Neural cell (in vitro differentiated cells): ENCODE measurements at regions not wholly inside any gene's neighbourhood (a gene's known extent, or its start where the extent isn't known, plus 50 kb on each side); places are given as distances from the start of the nearest gene placed in this dataset.

Experiments used
- H2AFZ ChIP-seq: fragments of 200-600, 300-800 bp; sonication (generic), shearing (Covaris generic); 2 replicates; pipeline ENCODE4 v1.6.0; 2014; ENCODE audit warnings: low read depth, mild to moderate bottlenecking, antibody characterized with exemption, low read length, moderate library complexity
- H3F3A ChIP-seq: fragments of 200-600 bp; shearing (Covaris generic); 2 replicates; pipeline ENCODE4 v1.6.1; 2016; ENCODE audit warnings: mild to moderate bottlenecking, moderate library complexity, mixed read lengths, antibody characterized with exemption, low read length; ENCODE audit not compliant: insufficient read depth, poor library complexity, severe bottlenecking
- H3K27ac ChIP-seq: fragments of 200-600, 300-800 bp; sonication (generic), shearing (Covaris generic); 2 replicates; pipeline ENCODE4 v1.5.1; 2014; ENCODE audit warnings: mild to moderate bottlenecking, low read length, moderate library complexity
- H3K27me3 ChIP-seq: fragments of 300-800, 200-600 bp; sonication (generic), shearing (Covaris generic); 2 replicates; pipeline ENCODE4 v1.6.0; 2014; ENCODE audit warnings: mild to moderate bottlenecking, low read depth, low read length, moderate library complexity; ENCODE audit not compliant: insufficient read depth
- H3K36me3 ChIP-seq: fragments of 300-800, 200-600 bp; sonication (generic), shearing (Covaris generic); 2 replicates; pipeline ENCODE4 v1.5.1; 2014; ENCODE audit warnings: mild to moderate bottlenecking, antibody characterized with exemption, low read length, moderate library complexity; ENCODE audit not compliant: insufficient read depth
- H3K4me2 ChIP-seq: fragments of 300-800, 200-600 bp; sonication (generic), shearing (Covaris generic); 2 replicates; pipeline ENCODE4 v1.6.0; 2014; ENCODE audit warnings: mild to moderate bottlenecking, low read length
- H3K4me3 ChIP-seq: fragments of 300-800, 200-600 bp; sonication (generic), shearing (Covaris generic); 2 replicates; pipeline ENCODE4 v1.5.1; 2014; ENCODE audit warnings: mild to moderate bottlenecking, low read length, moderate library complexity
- H3K79me2 ChIP-seq: fragments of 200-600 bp; shearing (Covaris generic); replicated peaks from 2 replicates; pipeline ENCODE4 v1.6.0; 2014; ENCODE audit warnings: mild to moderate bottlenecking, low read length, moderate library complexity; ENCODE audit not compliant: insufficient read depth
- H3K9ac ChIP-seq: fragments of 300-800, 200-600 bp; sonication (generic), shearing (Covaris generic); 2 replicates; pipeline ENCODE4 v1.6.1; 2016; ENCODE audit warnings: mild to moderate bottlenecking, low read length, mixed read lengths
- H3K9me2 ChIP-seq: fragments of 200-600 bp; shearing (Covaris generic); 2 replicates; pipeline ENCODE4 v1.6.1; 2016; ENCODE audit warnings: mild to moderate bottlenecking, low read length, mixed read lengths; ENCODE audit not compliant: insufficient read depth
- H3K9me3 ChIP-seq: fragments of 200-600, 300-800 bp; sonication (generic), shearing (Covaris generic); 2 replicates; pipeline ENCODE4 v1.6.1; 2016; ENCODE audit warnings: mild to moderate bottlenecking, mixed run types, low read length, moderate library complexity, mixed read lengths
- H4K20me1 ChIP-seq: fragments of 200-600 bp; shearing (Covaris generic); 2 replicates; pipeline ENCODE4 v1.6.1; 2016; ENCODE audit warnings: mild to moderate bottlenecking, mixed run types; ENCODE audit not compliant: insufficient read depth
- CTCF ChIP-seq: fragments of 450-650 bp; IDR thresholded peaks from 2 replicates; pipeline ENCODE4 v1.5.1; 2014; ENCODE audit warnings: antibody characterized with exemption, mild to moderate bottlenecking, moderate library complexity; ENCODE audit not compliant: poor library complexity, severe bottlenecking
- EP300 ChIP-seq: fragments of 450-650 bp; conservative IDR thresholded peaks from 2 replicates; pipeline ENCODE4 v1.6.1; 2014; ENCODE audit warnings: antibody characterized with exemption, mild to moderate bottlenecking, moderate library complexity; ENCODE audit not compliant: poor library complexity, severe bottlenecking
- EZH2 ChIP-seq: fragments of 200-600, 300-800 bp; shearing (Covaris generic), sonication (generic); IDR thresholded peaks from 2 replicates; pipeline ENCODE4 v1.6.1; 2014; ENCODE audit warnings: antibody characterized with exemption, low read length, borderline replicate concordance, mild to moderate bottlenecking; ENCODE audit not compliant: insufficient read depth, poor library complexity, severe bottlenecking
- MXI1 ChIP-seq: fragments of 450-650 bp; conservative IDR thresholded peaks from 2 replicates; pipeline ENCODE4 v1.6.1; 2014; ENCODE audit warnings: antibody characterized with exemption, mild to moderate bottlenecking; ENCODE audit not compliant: poor library complexity, severe bottlenecking
- POLR2AphosphoS5 ChIP-seq: IDR thresholded peaks from 2 replicates; pipeline ENCODE4 v1.6.1; 2012
- RAD21 ChIP-seq: fragments of 450-650 bp; conservative IDR thresholded peaks from 2 replicates; pipeline ENCODE4 v1.6.1; 2014; ENCODE audit warnings: antibody characterized with exemption, mild to moderate bottlenecking, moderate library complexity
- REST ChIP-seq: IDR thresholded peaks from 2 replicates; pipeline ENCODE4 v1.6.1; 2012; ENCODE audit warnings: borderline replicate concordance
- SMC3 ChIP-seq: fragments of 450-650 bp; conservative IDR thresholded peaks from 2 replicates; pipeline ENCODE4 v1.6.1; 2014; ENCODE audit warnings: antibody characterized with exemption, mild to moderate bottlenecking, moderate library complexity; ENCODE audit not compliant: poor library complexity
- TAF1 ChIP-seq: IDR thresholded peaks from 2 replicates; pipeline ENCODE4 v1.6.1; 2012; ENCODE audit warnings: low read depth

- H3K36me3 ChIP-seq = no peaks in the 10 kb centered on the region
- H3K27me3 ChIP-seq = no peaks in the 10 kb centered on the region
- H3K4me2 ChIP-seq = no peak overlapping the region
These were observed 61.0 kb upstream of the NFE2L2 start for GRCh38 chr2:177325554-177325953.

GRCh38 chr2:177326005-177326404 is 61.5 kb upstream of the NFE2L2 start:
- no peaks in the 10 kb centered on the region for H3F3A ChIP-seq
- no peaks in the 10 kb centered on the region for H3K9me2 ChIP-seq
- H3K4me2 ChIP-seq = no peak overlapping the region
- no peaks in the 10 kb centered on the region for H3K27me3 ChIP-seq
- no peak overlapping the region for H3K9ac ChIP-seq
- H3K36me3 ChIP-seq = no peaks in the 10 kb centered on the region
- H2AFZ ChIP-seq = no peak overlapping the region
- no peak overlapping the region for H3K4me3 ChIP-seq
- no peaks in the 10 kb centered on the region for H3K9me3 ChIP-seq
- no peaks in the 10 kb centered on the region for H3K79me2 ChIP-seq
- H4K20me1 ChIP-seq = no peaks in the 10 kb centered on the region
- no peak overlapping the region for H3K27ac ChIP-seq
- TF ChIP-seq EZH2 = no peak
- TF ChIP-seq POLR2AphosphoS5 = no peak
- TF ChIP-seq REST = no peak
- no peak for TF ChIP-seq MXI1
- no peak for TF ChIP-seq RAD21
- no peak for TF ChIP-seq EP300

More at GRCh38 chr2:177325554-177325953, 61.0 kb upstream of the NFE2L2 start:
- no peaks in the 10 kb centered on the region for H3F3A ChIP-seq
- TF ChIP-seq CTCF = no peak
- TF ChIP-seq MXI1 = no peak
- no peak for TF ChIP-seq RAD21
- no peak for TF ChIP-seq EZH2
- TF ChIP-seq TAF1 = no peak
- TF ChIP-seq POLR2AphosphoS5 = no peak
- no peak for TF ChIP-seq SMC3
- TF ChIP-seq EP300 = no peak
- TF ChIP-seq REST = no peak
- H3K4me3 ChIP-seq = no peak overlapping the region
- no peaks in the 10 kb centered on the region for H3K9me3 ChIP-seq
- no peak overlapping the region for H3K9ac ChIP-seq
- H2AFZ ChIP-seq = no peak overlapping the region
- no peaks in the 10 kb centered on the region for H4K20me1 ChIP-seq
- H3K27ac ChIP-seq = no peak overlapping the region
- H3K9me2 ChIP-seq = no peaks in the 10 kb centered on the region
- H3K79me2 ChIP-seq = no peaks in the 10 kb centered on the region
